HepG2 (cell line): ENCODE measurements at regions not wholly inside any gene's neighbourhood (a gene's known extent, or its start where the extent isn't known, plus 50 kb on each side); places are given as distances from the start of the nearest gene placed in this dataset.

ENCODE experiments used
- ATAC-seq: fragments of 200-7000 bp; cut with Tn5 transposase; 3 replicates; pipeline ENCODE4 v1.9.1; 2020; ENCODE audit warnings: mild to moderate bottlenecking, moderate library complexity
- BruUV-seq: library from RNA; stranded (reverse); fragments of 400-500 nt; replicated peaks from 2 replicates; lab custom pipeline; 2021; lab: Mats Ljungman, UMichigan
- CTCF ChIA-PET: fragments of 300-600 bp; formaldehyde crosslinking; extraction: SDS; loops from one replicate; lab custom pipeline; 2021; ENCODE audit warnings: low total read pairs, inconsistent platforms, low intra/inter-chr PET ratio; lab: Yijun Ruan, JAX
- POLR2A ChIA-PET: fragments of 350-600 bp; sonication (Branson Sonifier 250); formaldehyde crosslinking; loops from one replicate; lab custom pipeline; 2020; ENCODE audit warnings: antibody characterized with exemption, inconsistent platforms; lab: Yijun Ruan, JAX
- DNase-seq: peaks from one replicate; pipeline ENCODE4 v3.0.0-alpha.2; 2015; ENCODE audit warnings: low spot score
- FAIRE-seq: peaks from 3 replicates; lab custom pipeline; 2011; peaks lifted over from hg19 to GRCh38; lab: Jason Lieb, UNC
- H2AFZ ChIP-seq: one replicate; pipeline ENCODE4 v1.6.1; 2011; ENCODE audit warnings: low read length, inconsistent platforms
- H3K27ac ChIP-seq: fragments of 300-600 bp; 3 replicates; pipeline ENCODE4 v1.8.0; 2011; ENCODE audit warnings: mixed run types, mild to moderate bottlenecking, mixed read lengths, low read length, inconsistent platforms; ENCODE audit not compliant: insufficient read depth; ENCODE audit errors: extremely low read length
- H3K27me3 ChIP-seq, 2 experiments: fragments of 200-600 bp in 1 of 2; 2 replicates in 1 of 2; 3 replicates in 1 of 2; pipeline versions ENCODE4 v1.6.0 to v1.8.0; 2011; ENCODE audit warnings: low read length in 2 of 2, mild to moderate bottlenecking in 2 of 2, moderate library complexity in 2 of 2, inconsistent platforms in 1 of 2; ENCODE audit not compliant: insufficient read depth in 2 of 2, control insufficient read depth in 1 of 2
- H3K36me3 ChIP-seq, 2 experiments: fragments of 200-600 bp in 1 of 2; replicated peaks in 1 of 2; 2 replicates in 1 of 2; 3 replicates in 1 of 2; pipeline versions ENCODE4 v1.5.1 to v1.8.0; 2011; ENCODE audit warnings: low read length in 2 of 2, inconsistent platforms in 1 of 2; ENCODE audit not compliant: insufficient read depth in 2 of 2, control insufficient read depth in 1 of 2
- H3K4me1 ChIP-seq: 2 replicates; pipeline ENCODE4 v1.5.1; 2012; ENCODE audit warnings: low read length, inconsistent platforms; ENCODE audit not compliant: insufficient read depth
- H3K4me2 ChIP-seq: 2 replicates; pipeline ENCODE4 v1.6.0; 2011; ENCODE audit warnings: low read depth, low read length, inconsistent platforms
- H3K4me3 ChIP-seq, 3 experiments: fragments of 200-600 bp in 1 of 3; sonication (generic), shearing (Covaris generic) in 1 of 3; replicated peaks in 1 of 3; 2 replicates each; pipeline ENCODE4 v1.5.1; 2011 to 2016; ENCODE audit warnings: low read length in 3 of 3, inconsistent platforms in 2 of 3, low read depth in 2 of 3, mild to moderate bottlenecking in 2 of 3, control low read depth in 1 of 3, mixed read lengths in 1 of 3; ENCODE audit not compliant: insufficient read depth in 1 of 3
- H3K79me2 ChIP-seq: one replicate; pipeline ENCODE4 v1.6.1; 2011; ENCODE audit warnings: low read length, inconsistent platforms; ENCODE audit not compliant: insufficient read depth
- H3K9ac ChIP-seq: 2 replicates; pipeline ENCODE4 v1.6.0; 2011; ENCODE audit warnings: mild to moderate bottlenecking, low read depth, low read length, inconsistent platforms; ENCODE audit not compliant: insufficient read depth
- H3K9me3 ChIP-seq: 2 replicates; pipeline ENCODE4 v1.5.1; 2012; ENCODE audit warnings: mild to moderate bottlenecking, low read length
- H4K20me1 ChIP-seq: 2 replicates; pipeline ENCODE4 v1.6.0; 2011; ENCODE audit warnings: inconsistent platforms, mild to moderate bottlenecking, low read length, moderate library complexity; ENCODE audit not compliant: insufficient read depth
- CBX5 ChIP-seq: sonication (generic); formaldehyde crosslinking; IDR thresholded peaks from 2 replicates; pipeline ENCODE4 v1.4.0; 2020; ENCODE audit warnings: missing genetic modification reagents, borderline replicate concordance
- CSRNP2 ChIP-seq: sonication (generic); formaldehyde crosslinking; conservative IDR thresholded peaks from 2 replicates; pipeline ENCODE4 v1.8.0; 2022; ENCODE audit warnings: low read depth, missing genetic modification reagents
- FOXP1 ChIP-seq, 2 experiments: fragments of 450-650 bp in 1 of 2; IDR thresholded peaks; 2 replicates each; pipeline ENCODE4 v1.6.1; 2017 to 2018; ENCODE audit warnings: antibody characterized with exemption in 1 of 2
- HOXA3 ChIP-seq: sonication (generic); formaldehyde crosslinking; IDR thresholded peaks from 2 replicates; pipeline ENCODE4 v1.5.0; 2020; ENCODE audit warnings: missing genetic modification reagents
- KDM5B ChIP-seq: sonication (generic); formaldehyde crosslinking; IDR thresholded peaks from 2 replicates; pipeline ENCODE4 v1.4.0; 2020; ENCODE audit warnings: missing genetic modification reagents, mild to moderate bottlenecking, borderline replicate concordance
- PBX2 ChIP-seq: IDR thresholded peaks from 2 replicates; pipeline ENCODE4 v1.6.1; 2016; ENCODE audit warnings: control low read depth
- POLR2AphosphoS5 ChIP-seq: IDR thresholded peaks from 2 replicates; pipeline ENCODE4 v1.6.1; 2012; ENCODE audit warnings: low read depth, low read length
- SALL1 ChIP-seq: sonication (generic); formaldehyde crosslinking; IDR thresholded peaks from 2 replicates; pipeline ENCODE4 v1.8.0; 2022; ENCODE audit warnings: mild to moderate bottlenecking, missing genetic modification reagents
- SRF ChIP-seq: IDR thresholded peaks from 2 replicates; pipeline ENCODE4 v1.6.1; 2011; ENCODE audit warnings: mild to moderate bottlenecking, low read depth, low read length, moderate library complexity
- TEAD2 ChIP-seq: sonication (generic); formaldehyde crosslinking; IDR thresholded peaks from 2 replicates; pipeline ENCODE4 v1.9.0; 2021; ENCODE audit warnings: missing genetic modification reagents
- ZNF121 ChIP-seq: sonication (generic); formaldehyde crosslinking; IDR thresholded peaks from 2 replicates; pipeline ENCODE4 v1.5.0; 2020; ENCODE audit warnings: mild to moderate bottlenecking, missing genetic modification reagents
- ZNF605 ChIP-seq: sonication (generic); formaldehyde crosslinking; IDR thresholded peaks from 2 replicates; pipeline ENCODE4 v1.8.0; 2022; ENCODE audit warnings: mild to moderate bottlenecking, missing genetic modification reagents
- ZSCAN29 ChIP-seq: sonication (generic); formaldehyde crosslinking; conservative IDR thresholded peaks from 2 replicates; pipeline ENCODE4 v1.4.0; 2020; ENCODE audit warnings: mild to moderate bottlenecking, missing genetic modification reagents
- WGBS: methylation state at CpG from one replicate; pipeline ENCODE4 v1.1.6; 2017; ENCODE audit warnings: low lambda C conversion rate; 5-methylcytosine and 5-hydroxymethylcytosine counted together
- in situ Hi-C: cut with HindIII; loops from 2 replicates; pipeline ENCODE4 v1.10.0; 2017; ENCODE audit warnings: low pct_unique_long_range_greater_than_20kb; ENCODE audit not compliant: extremely low pct_ligation_motif_present
- intact Hi-C: fragments of 100-400 bp; cut with micrococcal nuclease; formaldehyde crosslinking; loops from one replicate; pipeline ENCODE4 v1.10.0; 2022; ENCODE audit not compliant: unreplicated experiment
- TF ChIP-seq, protein P1 (sequence below): sonication (generic); formaldehyde crosslinking; IDR thresholded peaks from 2 replicates; pipeline ENCODE4 v1.4.0; 2020; ENCODE audit warnings: missing genetic modification reagents
- TF ChIP-seq, protein P2 (sequence below): sonication (generic); formaldehyde crosslinking; IDR thresholded peaks from 2 replicates; pipeline ENCODE4 v1.5.0; 2020; ENCODE audit warnings: missing genetic modification reagents
- TF ChIP-seq, protein P3 (sequence below): sonication (generic); formaldehyde crosslinking; IDR thresholded peaks from 2 replicates; pipeline ENCODE4 v1.4.0; 2020; ENCODE audit warnings: missing genetic modification reagents
- TF ChIP-seq, protein P4 (sequence below): sonication (generic); formaldehyde crosslinking; IDR thresholded peaks from 2 replicates; pipeline ENCODE4 v1.4.0; 2020; ENCODE audit warnings: mild to moderate bottlenecking, missing genetic modification reagents

DNA sequence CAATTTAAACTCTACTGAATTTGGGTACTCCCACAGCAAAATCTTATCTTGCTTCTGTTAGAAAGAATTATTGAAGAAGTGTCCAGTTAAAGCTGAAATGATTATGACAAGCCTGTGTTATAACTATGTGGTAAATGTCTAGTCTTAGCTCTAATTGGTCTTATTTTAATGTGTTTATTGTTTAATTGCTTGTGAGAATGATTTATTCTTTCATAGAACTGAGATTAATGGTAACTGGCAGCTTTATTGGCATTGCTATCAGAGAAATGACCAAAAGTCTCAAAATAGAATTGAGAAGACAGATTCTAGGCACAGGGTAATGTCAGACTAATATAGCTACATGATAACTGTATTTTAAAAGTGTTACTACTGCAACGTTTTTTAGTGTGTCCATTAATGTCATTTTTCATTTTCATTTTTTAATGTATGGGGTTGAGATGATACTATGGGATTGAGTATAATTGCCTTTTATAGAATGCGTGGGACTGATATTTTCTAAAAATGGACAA is 458.7 kb downstream of the AEBP2 start (continued):
- TF ChIP-seq, protein P1, sequence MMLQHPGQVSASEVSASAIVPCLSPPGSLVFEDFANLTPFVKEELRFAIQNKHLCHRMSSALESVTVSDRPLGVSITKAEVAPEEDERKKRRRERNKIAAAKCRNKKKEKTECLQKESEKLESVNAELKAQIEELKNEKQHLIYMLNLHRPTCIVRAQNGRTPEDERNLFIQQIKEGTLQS (CRISPR knock-in tag), result no peak
- TF ChIP-seq ZNF121 (CRISPR knock-in tag) (no peak), CBX5 (CRISPR knock-in tag) (no peak), HOXA3 (CRISPR knock-in tag) (no peak), KDM5B (CRISPR knock-in tag) (no peak), ZNF605 (no peak), PBX2 (CRISPR knock-in tag) (no peak)

DNA sequence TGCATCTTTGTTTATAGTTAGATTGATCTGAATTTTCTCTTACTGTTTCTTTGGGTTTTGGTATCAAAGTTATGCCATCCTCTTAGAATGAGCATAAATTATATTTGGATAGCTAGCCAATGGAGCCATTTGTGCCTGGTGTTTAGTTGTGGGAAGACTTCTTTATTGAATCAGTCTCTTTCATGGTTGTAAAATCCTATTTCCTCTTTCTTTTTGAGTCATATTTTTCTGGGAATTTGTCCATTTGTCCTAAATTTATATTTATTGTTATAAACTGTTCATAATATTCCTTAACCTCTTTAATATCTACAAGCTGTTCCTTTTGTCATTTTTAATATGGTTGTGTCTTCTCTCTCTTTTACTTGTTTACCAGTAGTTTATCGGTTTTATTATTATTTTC is 462.5 kb downstream of the AEBP2 start:
- H3K9ac ChIP-seq, result no peak overlapping the region
- H3K79me2 ChIP-seq, result no peaks in the 10 kb centered on the region
- no peak overlapping the region for H3K4me3 ChIP-seq
- ChIA-PET CTCF (no interaction called here), POLR2A (no interaction called here)
- no peak overlapping the region for H2AFZ ChIP-seq
- FAIRE-seq, result no peak
- H3K27ac ChIP-seq, result no peak overlapping the region
- intact Hi-C loops (no loop called here), in situ Hi-C loops (no loop called here)
- no peaks in the 10 kb centered on the region for H3K36me3 ChIP-seq
- WGBS, result 0% methylated on average over 1 of the region's 1 CpG
- H3K9me3 ChIP-seq, result no peaks in the 10 kb centered on the region
- no peak overlapping the region for H3K4me2 ChIP-seq
- H4K20me1 ChIP-seq, result no peaks in the 10 kb centered on the region
- H3K27me3 ChIP-seq, result no peaks in the 10 kb centered on the region
- no peak for ATAC-seq
- no peak for DNase-seq
- no peaks in the 10 kb centered on the region for H3K4me1 ChIP-seq
- BruUV-seq, result no TSS peak
- no peak for TF ChIP-seq SRF
- TF ChIP-seq, protein P2, sequence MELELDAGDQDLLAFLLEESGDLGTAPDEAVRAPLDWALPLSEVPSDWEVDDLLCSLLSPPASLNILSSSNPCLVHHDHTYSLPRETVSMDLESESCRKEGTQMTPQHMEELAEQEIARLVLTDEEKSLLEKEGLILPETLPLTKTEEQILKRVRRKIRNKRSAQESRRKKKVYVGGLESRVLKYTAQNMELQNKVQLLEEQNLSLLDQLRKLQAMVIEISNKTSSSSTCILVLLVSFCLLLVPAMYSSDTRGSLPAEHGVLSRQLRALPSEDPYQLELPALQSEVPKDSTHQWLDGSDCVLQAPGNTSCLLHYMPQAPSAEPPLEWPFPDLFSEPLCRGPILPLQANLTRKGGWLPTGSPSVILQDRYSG (CRISPR knock-in tag), result no peak
- TF ChIP-seq TEAD2, result no peak
- TF ChIP-seq POLR2AphosphoS5, result no peak
- TF ChIP-seq CSRNP2 (CRISPR knock-in tag), result no peak
- TF ChIP-seq, protein P3, sequence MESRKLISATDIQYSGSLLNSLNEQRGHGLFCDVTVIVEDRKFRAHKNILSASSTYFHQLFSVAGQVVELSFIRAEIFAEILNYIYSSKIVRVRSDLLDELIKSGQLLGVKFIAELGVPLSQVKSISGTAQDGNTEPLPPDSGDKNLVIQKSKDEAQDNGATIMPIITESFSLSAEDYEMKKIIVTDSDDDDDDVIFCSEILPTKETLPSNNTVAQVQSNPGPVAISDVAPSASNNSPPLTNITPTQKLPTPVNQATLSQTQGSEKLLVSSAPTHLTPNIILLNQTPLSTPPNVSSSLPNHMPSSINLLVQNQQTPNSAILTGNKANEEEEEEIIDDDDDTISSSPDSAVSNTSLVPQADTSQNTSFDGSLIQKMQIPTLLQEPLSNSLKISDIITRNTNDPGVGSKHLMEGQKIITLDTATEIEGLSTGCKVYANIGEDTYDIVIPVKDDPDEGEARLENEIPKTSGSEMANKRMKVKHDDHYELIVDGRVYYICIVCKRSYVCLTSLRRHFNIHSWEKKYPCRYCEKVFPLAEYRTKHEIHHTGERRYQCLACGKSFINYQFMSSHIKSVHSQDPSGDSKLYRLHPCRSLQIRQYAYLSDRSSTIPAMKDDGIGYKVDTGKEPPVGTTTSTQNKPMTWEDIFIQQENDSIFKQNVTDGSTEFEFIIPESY (CRISPR knock-in tag), result no peak
- TF ChIP-seq, protein P4, sequence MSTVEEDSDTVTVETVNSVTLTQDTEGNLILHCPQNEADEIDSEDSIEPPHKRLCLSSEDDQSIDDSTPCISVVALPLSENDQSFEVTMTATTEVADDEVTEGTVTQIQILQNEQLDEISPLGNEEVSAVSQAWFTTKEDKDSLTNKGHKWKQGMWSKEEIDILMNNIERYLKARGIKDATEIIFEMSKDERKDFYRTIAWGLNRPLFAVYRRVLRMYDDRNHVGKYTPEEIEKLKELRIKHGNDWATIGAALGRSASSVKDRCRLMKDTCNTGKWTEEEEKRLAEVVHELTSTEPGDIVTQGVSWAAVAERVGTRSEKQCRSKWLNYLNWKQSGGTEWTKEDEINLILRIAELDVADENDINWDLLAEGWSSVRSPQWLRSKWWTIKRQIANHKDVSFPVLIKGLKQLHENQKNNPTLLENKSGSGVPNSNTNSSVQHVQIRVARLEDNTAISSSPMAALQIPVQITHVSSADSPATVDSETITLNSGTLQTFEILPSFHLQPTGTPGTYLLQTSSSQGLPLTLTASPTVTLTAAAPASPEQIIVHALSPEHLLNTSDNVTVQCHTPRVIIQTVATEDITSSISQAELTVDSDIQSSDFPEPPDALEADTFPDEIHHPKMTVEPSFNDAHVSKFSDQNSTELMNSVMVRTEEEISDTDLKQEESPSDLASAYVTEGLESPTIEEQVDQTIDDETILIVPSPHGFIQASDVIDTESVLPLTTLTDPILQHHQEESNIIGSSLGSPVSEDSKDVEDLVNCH (CRISPR knock-in tag), result no peak
- no peak for TF ChIP-seq SALL1 (CRISPR knock-in tag)
- TF ChIP-seq FOXP1 (IDR thresholded peaks at IDR 0.05), result no peak
- TF ChIP-seq FOXP1 (CRISPR knock-in tag; IDR thresholded peaks at IDR 0.05), result no peak
- no peak for TF ChIP-seq ZSCAN29 (CRISPR knock-in tag)
